ENCODE measurements at regions not wholly inside any gene's neighbourhood (a gene's known extent, or its start where the extent isn't known, plus 50 kb on each side); places are given as distances from the start of the nearest gene placed in this dataset.

- Histone ChIP-seq H3K36me3 (replicated peaks in 1 of 2; ENCODE audit: control extremely low read depth in 1 of 2, control insufficient read depth in 1 of 2, extremely low read depth in 1 of 2, insufficient read depth in 2 of 2, low read length in 1 of 2) (no peaks in the 10 kb centered on the region), H3K79me2 (ENCODE audit: control insufficient read depth, insufficient read depth, low read length) (no peaks in the 10 kb centered on the region), H3K4me2 (replicated peaks; ENCODE audit: low read depth, low read length, poor library complexity, severe bottlenecking) (no peak overlapping the region), H4K20me1 (ENCODE audit: control insufficient read depth, insufficient read depth, low read length, poor library complexity, severe bottlenecking) (no peaks in the 10 kb centered on the region), H3K4me3 (ENCODE audit: control extremely low read depth in 1 of 5, extremely low read depth in 1 of 5, insufficient read depth in 1 of 5, low read depth in 2 of 5, low read length in 4 of 5) (no peak overlapping the region), H3K9ac (ENCODE audit: low read length) (no peak overlapping the region), H2AFZ (ENCODE audit: insufficient read depth, low read depth, low read length, poor library complexity, severe bottlenecking) (no peak overlapping the region), H3K27ac (ENCODE audit: low read length in 2 of 2) (no peak overlapping the region), H3K4me1 (ENCODE audit: control insufficient read depth in 2 of 2, insufficient read depth in 2 of 2, low read length in 2 of 2) (no peaks in the 10 kb centered on the region), H3K27me3 (replicated peaks in 1 of 4; ENCODE audit: control extremely low read depth in 1 of 4, control insufficient read depth in 3 of 4, insufficient read depth in 4 of 4, low read length in 3 of 4) (no peaks in the 10 kb centered on the region), H3K9me3 (ENCODE audit: control extremely low read depth in 1 of 3, control insufficient read depth in 2 of 3, insufficient read depth in 1 of 3, low read length in 2 of 3) (peaks cover 0 to 3% (median 0%) of the 10 kb centered on the region in 3 donors)
- 95% methylated on average over 15 of the region's 15 CpGs for WGBS (ENCODE audit: insufficient coverage)
- H3K27me3 Mint-ChIP-seq: no peaks in the 10 kb centered on the region
- no peak for TF ChIP-seq EZH2 (IDR thresholded peaks at IDR 0.05; ENCODE audit: borderline replicate concordance, insufficient read depth, low read depth, low read length, poor library complexity, severe bottlenecking)
- TF ChIP-seq CTCF (IDR thresholded peaks at IDR 0.05): no peak
- POLR2A ChIA-PET: interaction anchor here (0.5 kb wide), 1 partner anchor 289 kb away, joined by 3 read pairs; no protein-coding TSS in a partner anchor
- CTCF ChIA-PET: no interaction called here
- H3K4me1 Mint-ChIP-seq: no peaks in the 10 kb centered on the region
- intact Hi-C loops (cut with micrococcal nuclease): no loop called here
- no peak for ATAC-seq (ENCODE audit: low read depth)
- no peak overlapping the region for H3K27ac Mint-ChIP-seq
- no peaks in the 10 kb centered on the region for H3K9me3 Mint-ChIP-seq (ENCODE audit: insufficient read depth)
- no peak overlapping the region for H3K4me3 Mint-ChIP-seq
- DNase-seq: no peak
Observed at GRCh38 chr22:49541693-49542230, 285.9 kb downstream of the BRD1 start.

GRCh38 chr22:49540913-49541692, 286.6 kb downstream of the BRD1 start:
- no peaks in the 10 kb centered on the region for H3K79me2 ChIP-seq (ENCODE audit: control insufficient read depth, insufficient read depth, low read length)
- H3K4me3 ChIP-seq (ENCODE audit: control extremely low read depth in 1 of 5, extremely low read depth in 1 of 5, insufficient read depth in 1 of 5, low read depth in 2 of 5, low read length in 4 of 5): no peak overlapping the region
- H3K9ac ChIP-seq (ENCODE audit: low read length): no peak overlapping the region
- no peaks in the 10 kb centered on the region for H3K4me1 ChIP-seq (ENCODE audit: control insufficient read depth in 2 of 2, insufficient read depth in 2 of 2, low read length in 2 of 2)
- H3K9me3 ChIP-seq (ENCODE audit: control extremely low read depth in 1 of 3, control insufficient read depth in 2 of 3, insufficient read depth in 1 of 3, low read length in 2 of 3): no peaks in the 10 kb centered on the region
- Mint-ChIP-seq H3K27ac (no peak overlapping the region), H3K27me3 (no peaks in the 10 kb centered on the region), H3K4me1 (no peaks in the 10 kb centered on the region), H3K4me3 (no peak overlapping the region), H3K9me3 (ENCODE audit: insufficient read depth) (no peaks in the 10 kb centered on the region)
- H3K4me2 ChIP-seq (replicated peaks; ENCODE audit: low read depth, low read length, poor library complexity, severe bottlenecking): no peak overlapping the region
- no peaks in the 10 kb centered on the region for H3K36me3 ChIP-seq (replicated peaks in 1 of 2; ENCODE audit: control extremely low read depth in 1 of 2, control insufficient read depth in 1 of 2, extremely low read depth in 1 of 2, insufficient read depth in 2 of 2, low read length in 1 of 2)
- intact Hi-C loops (cut with micrococcal nuclease): no loop called here
- WGBS (ENCODE audit: insufficient coverage): 98% methylated on average over 54 of the region's 59 CpGs
- H4K20me1 ChIP-seq (ENCODE audit: control insufficient read depth, insufficient read depth, low read length, poor library complexity, severe bottlenecking): no peaks in the 10 kb centered on the region
- H2AFZ ChIP-seq (ENCODE audit: insufficient read depth, low read depth, low read length, poor library complexity, severe bottlenecking): no peak overlapping the region
- H3K27me3 ChIP-seq (replicated peaks in 1 of 4; ENCODE audit: control extremely low read depth in 1 of 4, control insufficient read depth in 3 of 4, insufficient read depth in 4 of 4, low read length in 3 of 4): no peaks in the 10 kb centered on the region
- ATAC-seq (ENCODE audit: low read depth) (no peak), DNase-seq (no peak)
- ChIA-PET CTCF (no interaction called here), POLR2A (no interaction called here)
- no peak overlapping the region for H3K27ac ChIP-seq (ENCODE audit: low read length in 2 of 2)
- TF ChIP-seq EZH2 (IDR thresholded peaks at IDR 0.05; ENCODE audit: borderline replicate concordance, insufficient read depth, low read depth, low read length, poor library complexity, severe bottlenecking) (no peak), CTCF (IDR thresholded peaks at IDR 0.05) (no peak)
